ENCODE measurements at regions not wholly inside any gene's neighbourhood (a gene's known extent, or its start where the extent isn't known, plus 50 kb on each side); places are given as distances from the start of the nearest gene placed in this dataset.

DNA sequence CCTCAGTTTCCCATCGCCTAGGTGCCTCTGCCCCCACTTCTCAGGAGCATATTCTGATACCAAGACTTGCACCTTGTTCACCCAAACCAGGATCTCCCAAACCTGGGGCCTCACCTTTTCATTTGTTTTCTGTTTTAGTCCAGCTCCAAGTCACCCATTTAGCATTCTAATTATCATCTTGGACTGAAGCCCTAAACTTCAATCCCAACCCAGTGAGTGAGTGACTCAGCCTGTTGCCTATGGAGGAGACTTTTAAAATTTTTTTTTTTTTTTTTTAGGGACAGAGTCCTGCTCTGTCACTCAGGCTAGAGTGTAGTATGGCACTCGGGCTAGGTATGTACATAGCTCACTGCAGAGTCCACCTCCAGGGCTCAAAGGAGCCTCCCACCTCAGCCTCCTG is 378.9 kb upstream of the AUTS2 start:
- TF ChIP-seq, protein P1, sequence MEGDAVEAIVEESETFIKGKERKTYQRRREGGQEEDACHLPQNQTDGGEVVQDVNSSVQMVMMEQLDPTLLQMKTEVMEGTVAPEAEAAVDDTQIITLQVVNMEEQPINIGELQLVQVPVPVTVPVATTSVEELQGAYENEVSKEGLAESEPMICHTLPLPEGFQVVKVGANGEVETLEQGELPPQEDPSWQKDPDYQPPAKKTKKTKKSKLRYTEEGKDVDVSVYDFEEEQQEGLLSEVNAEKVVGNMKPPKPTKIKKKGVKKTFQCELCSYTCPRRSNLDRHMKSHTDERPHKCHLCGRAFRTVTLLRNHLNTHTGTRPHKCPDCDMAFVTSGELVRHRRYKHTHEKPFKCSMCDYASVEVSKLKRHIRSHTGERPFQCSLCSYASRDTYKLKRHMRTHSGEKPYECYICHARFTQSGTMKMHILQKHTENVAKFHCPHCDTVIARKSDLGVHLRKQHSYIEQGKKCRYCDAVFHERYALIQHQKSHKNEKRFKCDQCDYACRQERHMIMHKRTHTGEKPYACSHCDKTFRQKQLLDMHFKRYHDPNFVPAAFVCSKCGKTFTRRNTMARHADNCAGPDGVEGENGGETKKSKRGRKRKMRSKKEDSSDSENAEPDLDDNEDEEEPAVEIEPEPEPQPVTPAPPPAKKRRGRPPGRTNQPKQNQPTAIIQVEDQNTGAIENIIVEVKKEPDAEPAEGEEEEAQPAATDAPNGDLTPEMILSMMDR (IDR thresholded peaks at IDR 0.05) = no peak

DNA sequence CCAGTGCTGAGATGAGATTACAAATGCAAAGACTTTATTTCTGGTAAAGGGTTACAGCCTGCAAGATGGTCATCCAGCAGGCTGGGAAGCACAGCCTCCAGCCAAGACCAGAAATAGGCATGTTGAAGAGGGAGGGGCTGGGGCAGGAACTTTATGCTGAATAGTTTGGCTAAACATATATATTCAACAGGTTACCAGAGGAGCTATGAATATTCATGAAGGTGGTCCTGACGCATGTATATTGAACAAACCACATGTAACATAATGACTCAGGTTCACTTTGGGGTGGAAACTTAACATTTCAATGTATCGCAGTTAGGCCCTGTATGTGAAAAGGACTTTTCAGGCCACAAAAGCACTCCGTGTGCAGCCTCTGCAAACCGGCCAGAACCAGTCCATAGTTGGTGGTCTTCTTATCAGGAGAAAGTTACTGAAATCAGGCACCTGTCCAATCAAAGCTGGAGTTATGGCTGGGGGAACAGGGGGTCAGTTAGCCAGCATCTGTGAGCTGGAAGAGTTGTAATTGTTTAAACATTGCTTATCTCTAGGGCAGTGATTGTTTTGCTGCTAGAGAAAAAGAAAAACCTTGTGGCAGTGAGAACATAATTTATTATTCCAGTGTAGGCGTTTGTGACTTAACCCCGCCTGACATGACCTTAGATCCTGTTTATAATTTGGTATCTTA is 372.9 kb upstream of the AUTS2 start:
- H3K4me1 ChIP-seq = no peaks in the 10 kb centered on the region
- no peaks in the 10 kb centered on the region for H3K9me3 ChIP-seq
- ATAC-seq (no peak), DNase-seq (no peak)
- intact Hi-C loops (cut with DNase I) = no loop called here
- H3K36me3 ChIP-seq = no peaks in the 10 kb centered on the region
- TF ChIP-seq, protein P1 (IDR thresholded peaks at IDR 0.05) = no peak
- no peak overlapping the region for H3K4me3 ChIP-seq
- no peak overlapping the region for H3K27ac ChIP-seq
- peaks cover 5% of the 10 kb centered on the region for H3K27me3 ChIP-seq (ENCODE audit: low read depth)

More for the DNA sequence above, 378.9 kb upstream of the AUTS2 start:
- Histone ChIP-seq H3K4me3 (no peak overlapping the region), H3K27me3 (ENCODE audit: low read depth) (no peaks in the 10 kb centered on the region), H3K27ac (no peak overlapping the region), H3K9me3 (no peaks in the 10 kb centered on the region), H3K4me1 (no peaks in the 10 kb centered on the region), H3K36me3 (no peaks in the 10 kb centered on the region)
- DNase-seq (no peak), ATAC-seq (no peak)
- intact Hi-C loops (cut with DNase I) = no loop called here

- Histone ChIP-seq H3K4me1 (no peaks in the 10 kb centered on the region), H3K9me3 (no peaks in the 10 kb centered on the region), H3K4me3 (no peak overlapping the region), H3K27ac (no peak overlapping the region), H3K36me3 (no peaks in the 10 kb centered on the region), H3K27me3 (ENCODE audit: low read depth) (peaks cover 5% of the 10 kb centered on the region)
- intact Hi-C loops (cut with DNase I) = no loop called here
- ATAC-seq (no peak), DNase-seq (no peak)
- TF ChIP-seq, protein P1 (IDR thresholded peaks at IDR 0.05) = no peak
Observed at GRCh38 chr7:69228212-69228811, 370.0 kb upstream of the AUTS2 start.

GRCh38 chr7:69232445-69233376 is 365.6 kb upstream of the AUTS2 start:
- no peak overlapping the region for H3K4me3 ChIP-seq
- no peaks in the 10 kb centered on the region for H3K9me3 ChIP-seq
- TF ChIP-seq, protein P1 (IDR thresholded peaks at IDR 0.05) = no peak
- no peaks in the 10 kb centered on the region for H3K36me3 ChIP-seq
- DNase-seq = no peak
- peak in 1 of 2 donors; percentile 17 for ATAC-seq
- no peaks in the 10 kb centered on the region for H3K4me1 ChIP-seq
- H3K27me3 ChIP-seq (ENCODE audit: low read depth) = no peaks in the 10 kb centered on the region
- no peak overlapping the region for H3K27ac ChIP-seq
- intact Hi-C loops (cut with DNase I) = no loop called here

DNA sequence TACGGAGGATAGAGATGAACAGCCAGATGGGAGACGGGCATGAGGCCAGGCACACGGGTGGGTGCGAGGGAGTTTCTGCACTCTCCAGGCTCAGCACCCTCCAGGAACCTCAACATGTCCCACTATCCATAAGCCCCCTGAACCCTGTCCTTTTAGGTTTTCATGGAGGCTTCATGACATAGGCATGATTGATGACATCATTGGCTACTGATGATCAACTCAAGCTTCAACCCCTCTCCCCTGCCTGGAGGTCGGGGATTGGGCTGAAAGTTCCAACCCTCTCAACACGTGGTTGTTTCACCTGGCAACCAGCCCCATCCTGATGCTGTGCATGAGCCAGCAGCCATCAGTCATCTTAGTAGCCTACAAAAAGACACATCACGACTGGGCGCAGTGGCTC is 360.7 kb upstream of the AUTS2 start:
- intact Hi-C loops (cut with DNase I) = no loop called here
- no peak for ATAC-seq
- Histone ChIP-seq H3K9me3 (no peaks in the 10 kb centered on the region), H3K4me1 (no peaks in the 10 kb centered on the region), H3K27me3 (ENCODE audit: low read depth) (no peaks in the 10 kb centered on the region), H3K36me3 (no peaks in the 10 kb centered on the region), H3K27ac (no peak overlapping the region), H3K4me3 (no peak overlapping the region)
- TF ChIP-seq, protein P1 (IDR thresholded peaks at IDR 0.05) = no peak
- no peak for DNase-seq

All from lower lobe of right lung (tissue), 2 donors.